ENCODE measurements at regions not wholly inside any gene's neighbourhood (a gene's known extent, or its start where the extent isn't known, plus 50 kb on each side); places are given as distances from the start of the nearest gene placed in this dataset.

DNA sequence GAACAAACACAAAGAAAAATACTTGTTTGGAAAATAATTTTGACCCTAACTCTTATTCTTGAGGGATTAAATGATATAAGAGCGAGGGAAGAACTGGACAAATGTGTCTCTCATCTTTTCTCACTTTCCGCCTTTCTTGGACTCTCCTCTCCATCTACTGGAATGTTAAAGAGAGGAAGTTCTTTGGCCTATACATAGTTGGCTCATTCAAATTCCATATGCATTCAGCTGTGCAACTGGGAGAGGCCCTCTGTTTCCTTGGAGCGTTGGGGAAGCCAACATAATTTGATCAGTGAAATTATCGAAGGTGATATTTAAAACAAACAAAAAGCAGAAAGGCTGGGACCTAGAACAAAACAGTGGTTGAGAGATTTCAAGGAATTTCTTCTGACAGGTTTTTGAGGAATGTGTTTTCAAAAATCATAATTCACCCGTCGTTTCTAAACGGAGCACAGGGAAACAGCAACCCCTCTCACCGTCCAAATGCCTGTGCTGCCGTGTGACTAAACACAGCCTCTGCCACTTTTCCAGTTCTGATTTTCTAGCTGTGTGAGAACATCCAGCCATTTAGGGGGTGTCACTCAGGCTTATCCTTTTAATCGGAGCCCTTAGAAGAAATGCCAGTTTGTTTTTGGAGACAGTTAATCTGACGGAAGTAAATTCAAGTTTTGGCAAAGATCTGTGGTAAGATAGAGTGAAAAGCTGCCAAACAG lies 489.9 kb downstream of the SOX2 start:
- no peaks in the 10 kb centered on the region for H3K36me3 ChIP-seq (ENCODE audit: control insufficient read depth in 2 of 2, extremely low read depth in 1 of 2, insufficient read depth in 1 of 2, low read length in 1 of 2)
- Mint-ChIP-seq H3K27ac (no peak overlapping the region), H3K36me3 (no peaks in the 10 kb centered on the region), H3K4me3 (no peak overlapping the region), H3K27me3 (no peaks in the 10 kb centered on the region), H3K4me1 (no peaks in the 10 kb centered on the region), H3K9me3 (peaks cover 0 to 12% (median 0%) of the 10 kb centered on the region in 3 donors)
- no peak for DNase-seq
- CTCF ChIA-PET, result no interaction called here
- no peaks in the 10 kb centered on the region for H3K4me1 ChIP-seq (ENCODE audit: control insufficient read depth in 1 of 2, extremely low read depth in 1 of 2, insufficient read depth in 2 of 2, low read length in 2 of 2)
- H3K27me3 ChIP-seq (replicated peaks in 1 of 2; ENCODE audit: control insufficient read depth in 2 of 2, extremely low read depth in 1 of 2, insufficient read depth in 2 of 2, low read length in 1 of 2), result no peaks in the 10 kb centered on the region
- no peaks in the 10 kb centered on the region for H3K9me3 ChIP-seq
- no peak overlapping the region for H3K4me3 ChIP-seq (ENCODE audit: control insufficient read depth in 1 of 2, extremely low read depth in 1 of 2, low read length in 1 of 2)
- no peak overlapping the region for H3K27ac ChIP-seq (ENCODE audit: low read length)
- POLR2A ChIA-PET, result no interaction called here
- 90% methylated on average over 9 of the region's 11 CpGs for whole genome bisulfite sequencing (ENCODE audit: insufficient coverage)
- no peak for ATAC-seq (replicated peaks in 1 of 4)

- ATAC-seq (replicated peaks in 1 of 4) (no peak), DNase-seq (no peak)
- no CpG with 5 or more reads among the region's 4 CpGs for WGBS (ENCODE audit: insufficient coverage)
- Histone ChIP-seq H3K9me3 (no peaks in the 10 kb centered on the region), H3K27me3 (replicated peaks in 1 of 2; ENCODE audit: control insufficient read depth in 2 of 2, extremely low read depth in 1 of 2, insufficient read depth in 2 of 2, low read length in 1 of 2) (no peaks in the 10 kb centered on the region), H3K4me3 (ENCODE audit: control insufficient read depth in 1 of 2, extremely low read depth in 1 of 2, low read length in 1 of 2) (no peak overlapping the region), H3K36me3 (ENCODE audit: control insufficient read depth in 2 of 2, extremely low read depth in 1 of 2, insufficient read depth in 1 of 2, low read length in 1 of 2) (no peaks in the 10 kb centered on the region), H3K4me1 (ENCODE audit: control insufficient read depth in 1 of 2, extremely low read depth in 1 of 2, insufficient read depth in 2 of 2, low read length in 2 of 2) (no peaks in the 10 kb centered on the region), H3K27ac (ENCODE audit: low read length) (no peak overlapping the region)
- ChIA-PET CTCF (no interaction called here), POLR2A (no interaction called here)
- no peaks in the 10 kb centered on the region for H3K4me1 Mint-ChIP-seq
- peaks cover 0 to 6% of the 10 kb centered on the region in 2 donors for H3K27me3 Mint-ChIP-seq
- H3K9me3 Mint-ChIP-seq, result no peaks in the 10 kb centered on the region
- H3K27ac Mint-ChIP-seq, result no peak overlapping the region
- no peaks in the 10 kb centered on the region for H3K36me3 Mint-ChIP-seq
- H3K4me3 Mint-ChIP-seq, result no peak overlapping the region
Observed at GRCh38 chr3:182212479-182213076, 500.9 kb downstream of the SOX2 start.

DNA sequence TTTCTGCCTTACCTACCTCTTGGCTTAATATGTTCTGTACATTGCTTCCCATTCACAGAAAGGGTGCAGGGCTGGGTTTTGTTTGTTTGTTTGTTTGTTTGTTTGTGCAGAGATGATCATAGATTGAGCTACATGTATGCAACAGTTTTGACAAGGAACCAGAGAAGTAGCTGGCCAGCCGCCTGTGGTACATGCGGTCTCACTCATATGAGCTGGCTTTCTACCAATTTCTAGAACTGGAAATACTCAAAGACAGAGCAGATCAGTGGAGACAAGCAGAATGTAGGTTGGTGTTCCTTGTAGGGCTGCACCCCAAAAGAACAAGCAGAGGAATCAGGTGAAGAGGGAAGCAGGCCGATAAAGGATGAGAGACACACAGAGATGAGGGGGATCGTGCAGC lies 502.7 kb downstream of the SOX2 start:
- Mint-ChIP-seq H3K27me3 (peaks cover 0 to 6% of the 10 kb centered on the region in 2 donors), H3K9me3 (no peaks in the 10 kb centered on the region), H3K27ac (no peak overlapping the region), H3K4me3 (no peak overlapping the region), H3K4me1 (no peaks in the 10 kb centered on the region), H3K36me3 (no peaks in the 10 kb centered on the region)
- H3K4me3 ChIP-seq (ENCODE audit: control insufficient read depth in 1 of 2, extremely low read depth in 1 of 2, low read length in 1 of 2), result no peak overlapping the region
- 80% methylated on average over 1 of the region's 4 CpGs for WGBS (ENCODE audit: insufficient coverage)
- H3K27ac ChIP-seq (ENCODE audit: low read length), result no peak overlapping the region
- DNase-seq (no peak), ATAC-seq (replicated peaks in 1 of 4) (no peak)
- CTCF ChIA-PET, result no interaction called here
- POLR2A ChIA-PET, result no interaction called here
- H3K4me1 ChIP-seq (ENCODE audit: control insufficient read depth in 1 of 2, extremely low read depth in 1 of 2, insufficient read depth in 2 of 2, low read length in 2 of 2), result no peaks in the 10 kb centered on the region
- H3K27me3 ChIP-seq (replicated peaks in 1 of 2; ENCODE audit: control insufficient read depth in 2 of 2, extremely low read depth in 1 of 2, insufficient read depth in 2 of 2, low read length in 1 of 2), result no peaks in the 10 kb centered on the region
- H3K9me3 ChIP-seq, result no peaks in the 10 kb centered on the region
- no peaks in the 10 kb centered on the region for H3K36me3 ChIP-seq (ENCODE audit: control insufficient read depth in 2 of 2, extremely low read depth in 1 of 2, insufficient read depth in 1 of 2, low read length in 1 of 2)

DNA sequence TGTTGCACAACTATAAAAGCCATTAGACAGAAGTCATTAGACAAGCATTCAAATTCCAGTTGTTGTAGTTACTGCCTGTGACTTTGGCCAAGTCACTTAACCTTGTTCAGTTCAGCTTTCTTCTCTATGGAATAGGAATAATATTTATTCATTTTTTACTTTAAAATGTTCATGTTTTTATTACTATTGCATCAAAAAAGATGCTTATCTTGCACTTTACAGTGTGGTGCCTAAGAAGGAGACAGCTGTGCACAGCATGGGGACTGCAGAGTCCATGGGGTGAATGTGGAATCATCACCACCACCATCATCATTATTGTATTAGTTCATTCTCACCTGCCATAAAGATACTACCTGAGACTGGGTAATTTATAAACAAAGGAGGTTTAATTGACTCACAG lies 504.2 kb downstream of the SOX2 start:
- CTCF ChIA-PET, result no interaction called here
- peaks cover 0 to 6% of the 10 kb centered on the region in 2 donors for H3K27me3 Mint-ChIP-seq
- no peaks in the 10 kb centered on the region for H3K36me3 ChIP-seq (ENCODE audit: control insufficient read depth in 2 of 2, extremely low read depth in 1 of 2, insufficient read depth in 1 of 2, low read length in 1 of 2)

GRCh38 chr3:182216311-182216970 lies 504.7 kb downstream of the SOX2 start:
- DNase-seq, result no peak
- no peak overlapping the region for H3K27ac ChIP-seq (ENCODE audit: low read length)
- no peaks in the 10 kb centered on the region for H3K9me3 ChIP-seq
- ChIA-PET CTCF (no interaction called here), POLR2A (no interaction called here)
- Mint-ChIP-seq H3K4me3 (no peak overlapping the region), H3K27me3 (peaks cover 0 to 6% of the 10 kb centered on the region in 2 donors), H3K9me3 (no peaks in the 10 kb centered on the region), H3K27ac (no peak overlapping the region), H3K4me1 (no peaks in the 10 kb centered on the region), H3K36me3 (no peaks in the 10 kb centered on the region)
- H3K27me3 ChIP-seq (replicated peaks in 1 of 2; ENCODE audit: control insufficient read depth in 2 of 2, extremely low read depth in 1 of 2, insufficient read depth in 2 of 2, low read length in 1 of 2), result no peaks in the 10 kb centered on the region
- no peak for ATAC-seq (replicated peaks in 1 of 4)
- H3K4me1 ChIP-seq (ENCODE audit: control insufficient read depth in 1 of 2, extremely low read depth in 1 of 2, insufficient read depth in 2 of 2, low read length in 2 of 2), result no peaks in the 10 kb centered on the region
- WGBS (ENCODE audit: insufficient coverage), result 46% methylated on average over 3 of the region's 4 CpGs
- H3K4me3 ChIP-seq (ENCODE audit: control insufficient read depth in 1 of 2, extremely low read depth in 1 of 2, low read length in 1 of 2), result no peak overlapping the region
- no peaks in the 10 kb centered on the region for H3K36me3 ChIP-seq (ENCODE audit: control insufficient read depth in 2 of 2, extremely low read depth in 1 of 2, insufficient read depth in 1 of 2, low read length in 1 of 2)

More for the DNA sequence above, 504.2 kb downstream of the SOX2 start:
- Histone ChIP-seq H3K4me3 (ENCODE audit: control insufficient read depth in 1 of 2, extremely low read depth in 1 of 2, low read length in 1 of 2) (no peak overlapping the region), H3K9me3 (no peaks in the 10 kb centered on the region), H3K27me3 (replicated peaks in 1 of 2; ENCODE audit: control insufficient read depth in 2 of 2, extremely low read depth in 1 of 2, insufficient read depth in 2 of 2, low read length in 1 of 2) (no peaks in the 10 kb centered on the region), H3K27ac (ENCODE audit: low read length) (no peak overlapping the region), H3K4me1 (ENCODE audit: control insufficient read depth in 1 of 2, extremely low read depth in 1 of 2, insufficient read depth in 2 of 2, low read length in 2 of 2) (no peaks in the 10 kb centered on the region)
- H3K4me1 Mint-ChIP-seq, result no peaks in the 10 kb centered on the region
- H3K4me3 Mint-ChIP-seq, result no peak overlapping the region
- DNase-seq (no peak), ATAC-seq (replicated peaks in 1 of 4) (no peak)
- POLR2A ChIA-PET, result interaction anchor here in 1 of 2 donors (0.7 kb wide), 1 partner anchor 9 kb away, joined by 3 read pairs; no protein-coding TSS in a partner anchor
- H3K27ac Mint-ChIP-seq, result no peak overlapping the region
- no peaks in the 10 kb centered on the region for H3K36me3 Mint-ChIP-seq
- no peaks in the 10 kb centered on the region for H3K9me3 Mint-ChIP-seq

GRCh38 chr3:182220013-182220412 lies 508.3 kb downstream of the SOX2 start:
- Mint-ChIP-seq H3K27me3 (peaks cover 0 to 6% of the 10 kb centered on the region in 2 donors), H3K4me1 (no peaks in the 10 kb centered on the region), H3K36me3 (no peaks in the 10 kb centered on the region), H3K4me3 (no peak overlapping the region), H3K27ac (no peak overlapping the region), H3K9me3 (no peaks in the 10 kb centered on the region)
- no peaks in the 10 kb centered on the region for H3K9me3 ChIP-seq
- POLR2A ChIA-PET, result no interaction called here
- ATAC-seq (replicated peaks in 1 of 4), result no peak
- no peak for DNase-seq
- H3K4me1 ChIP-seq (ENCODE audit: control insufficient read depth in 1 of 2, extremely low read depth in 1 of 2, insufficient read depth in 2 of 2, low read length in 2 of 2), result no peaks in the 10 kb centered on the region
- H3K4me3 ChIP-seq (ENCODE audit: control insufficient read depth in 1 of 2, extremely low read depth in 1 of 2, low read length in 1 of 2), result no peak overlapping the region
- no peaks in the 10 kb centered on the region for H3K27me3 ChIP-seq (replicated peaks in 1 of 2; ENCODE audit: control insufficient read depth in 2 of 2, extremely low read depth in 1 of 2, insufficient read depth in 2 of 2, low read length in 1 of 2)
- no peaks in the 10 kb centered on the region for H3K36me3 ChIP-seq (ENCODE audit: control insufficient read depth in 2 of 2, extremely low read depth in 1 of 2, insufficient read depth in 1 of 2, low read length in 1 of 2)
- 67% methylated on average over 1 of the region's 1 CpG for WGBS (ENCODE audit: insufficient coverage)
- no peak overlapping the region for H3K27ac ChIP-seq (ENCODE audit: low read length)
- CTCF ChIA-PET, result no interaction called here
